CD4-positive, alpha-beta T cell treated with Interleukin-6 for 4 hours (primary cell): ENCODE measurements at regions not wholly inside any gene's neighbourhood (a gene's known extent, or its start where the extent isn't known, plus 50 kb on each side); places are given as distances from the start of the nearest gene placed in this dataset.
"Not testable (repeated sequence)": the region's sequence is repeated elsewhere in the genome, so short reads cannot be mapped to it uniquely, and the experiment has no call there.

Source experiments
- DNase-seq: peaks from one replicate; pipeline ENCODE4 v3.0.0-alpha.2; 2020; ENCODE audit warnings: mixed read lengths

DNA sequence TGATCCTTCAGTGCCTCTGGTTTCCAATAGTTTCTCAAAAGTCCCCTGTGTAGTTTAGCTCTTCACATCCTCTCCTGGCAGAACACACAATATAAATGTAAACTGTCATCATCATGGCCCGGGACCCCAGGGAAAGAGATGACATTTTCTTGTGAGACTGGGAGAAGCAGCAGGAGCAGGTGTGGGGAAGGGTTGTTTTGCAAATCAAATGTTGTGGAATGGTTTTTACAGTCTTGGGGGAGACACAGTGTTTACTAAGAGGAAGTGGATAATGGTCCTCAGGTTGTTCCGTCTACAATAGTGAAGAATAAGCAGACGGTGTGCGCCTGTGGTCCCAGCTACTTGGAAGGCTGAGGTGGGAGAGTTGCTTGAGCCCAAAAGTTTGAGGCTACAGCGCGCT, 159.1 kb downstream of the SEC23IP start:
- no peak for DNase-seq

GRCh38 chr10:120052964-120053702, 160.6 kb downstream of the SEC23IP start:
- no peak for DNase-seq

DNA sequence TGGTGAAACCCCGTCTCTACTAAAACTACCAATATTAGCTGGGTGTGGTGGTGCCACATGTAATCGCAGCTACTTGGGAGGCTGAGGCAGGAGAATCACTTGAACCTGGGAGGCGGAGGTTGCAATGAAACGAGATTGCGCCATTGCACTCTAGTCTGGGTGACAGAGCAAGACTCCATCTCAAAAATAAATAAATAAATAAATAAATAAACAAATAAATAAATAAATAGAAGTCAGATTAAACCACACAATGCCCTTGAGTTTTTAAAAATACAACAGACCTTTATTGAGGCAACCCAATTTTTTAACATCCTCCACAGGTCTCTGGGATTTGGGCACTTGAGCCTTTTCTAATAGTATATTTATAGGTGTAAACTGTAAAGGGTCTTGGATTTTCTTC, 167.3 kb downstream of the SEC23IP start:
- DNase-seq: not testable (repeated sequence)

GRCh38 chr10:120067427-120067826, 174.9 kb downstream of the SEC23IP start:
- DNase-seq: no peak

GRCh38 chr10:120069700-120070099, 177.2 kb downstream of the SEC23IP start:
- DNase-seq: no peak

- no peak for DNase-seq
Measured at GRCh38 chr10:120075349-120075748, 182.8 kb downstream of the SEC23IP start.

DNA sequence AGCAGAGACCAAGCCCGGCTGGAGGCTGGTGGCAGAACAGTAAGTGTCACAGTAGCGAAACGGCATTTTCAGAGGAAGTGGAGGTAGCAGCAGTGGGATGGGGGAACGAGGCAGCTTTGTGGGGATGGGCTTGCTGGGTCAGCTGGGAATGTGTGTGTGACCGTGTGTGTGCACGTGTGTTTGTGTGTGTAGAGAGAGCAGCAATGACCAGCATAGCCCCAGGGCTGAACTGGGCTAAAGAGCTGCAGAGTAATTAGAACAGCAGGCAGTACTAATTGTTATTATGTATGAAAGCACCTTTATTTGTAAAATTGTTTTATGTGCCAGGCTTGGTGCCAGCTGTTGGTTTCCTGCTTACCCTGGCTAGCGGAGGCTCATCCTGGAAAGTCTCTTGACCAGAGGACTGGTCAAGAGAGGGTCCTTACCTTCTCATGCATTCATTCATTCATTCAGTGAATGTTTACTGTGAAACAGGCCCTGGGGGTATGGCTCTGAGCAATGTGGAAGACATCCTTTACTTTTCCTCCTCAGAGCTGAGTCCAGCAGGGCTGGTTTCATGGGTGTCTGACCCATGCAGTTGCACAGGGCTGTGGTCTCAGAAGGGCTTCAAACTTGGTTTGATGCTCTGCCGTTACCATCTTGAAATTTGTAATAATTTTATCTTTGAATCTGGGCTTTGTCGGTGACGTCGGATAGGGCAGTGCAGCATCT, 184.6 kb downstream of the SEC23IP start:
- DNase-seq: no peak

DNA sequence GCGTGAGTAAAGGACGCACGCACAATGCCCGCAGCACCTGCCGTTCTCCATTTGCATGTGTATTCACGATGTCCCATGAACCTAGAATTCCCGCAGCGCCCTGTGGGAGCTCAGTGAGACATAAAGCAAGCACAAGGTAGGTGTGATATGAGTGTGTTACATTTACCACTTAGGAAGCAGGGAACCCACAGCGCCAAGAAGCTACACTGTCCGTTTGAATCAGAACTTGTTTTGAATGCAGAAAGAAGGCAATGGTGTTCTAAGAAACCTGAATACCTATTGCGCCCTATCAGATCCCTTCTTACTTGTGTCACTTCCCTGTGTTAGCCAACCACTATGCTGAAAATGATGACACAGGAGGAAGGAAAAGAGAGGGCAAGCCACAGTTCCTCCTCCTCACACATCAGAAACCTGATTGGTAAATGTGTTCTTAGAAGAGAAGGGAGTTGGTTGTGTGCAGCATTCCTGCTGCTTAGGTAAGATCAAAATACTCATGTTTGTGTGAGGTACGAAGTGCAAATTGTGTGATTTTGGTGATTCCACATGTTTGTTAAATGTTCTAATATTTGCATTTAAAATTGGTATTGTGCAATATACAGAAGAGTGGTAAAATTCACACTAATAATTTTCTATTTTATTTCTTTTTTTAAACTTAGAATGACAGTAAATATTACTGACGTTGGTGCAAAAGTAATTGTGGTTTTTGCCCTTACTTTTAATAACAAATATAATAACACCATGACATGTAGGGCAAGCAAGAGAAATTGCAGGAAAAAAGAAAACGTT, 185.4 kb downstream of the SEC23IP start:
- no peak for DNase-seq

DNA sequence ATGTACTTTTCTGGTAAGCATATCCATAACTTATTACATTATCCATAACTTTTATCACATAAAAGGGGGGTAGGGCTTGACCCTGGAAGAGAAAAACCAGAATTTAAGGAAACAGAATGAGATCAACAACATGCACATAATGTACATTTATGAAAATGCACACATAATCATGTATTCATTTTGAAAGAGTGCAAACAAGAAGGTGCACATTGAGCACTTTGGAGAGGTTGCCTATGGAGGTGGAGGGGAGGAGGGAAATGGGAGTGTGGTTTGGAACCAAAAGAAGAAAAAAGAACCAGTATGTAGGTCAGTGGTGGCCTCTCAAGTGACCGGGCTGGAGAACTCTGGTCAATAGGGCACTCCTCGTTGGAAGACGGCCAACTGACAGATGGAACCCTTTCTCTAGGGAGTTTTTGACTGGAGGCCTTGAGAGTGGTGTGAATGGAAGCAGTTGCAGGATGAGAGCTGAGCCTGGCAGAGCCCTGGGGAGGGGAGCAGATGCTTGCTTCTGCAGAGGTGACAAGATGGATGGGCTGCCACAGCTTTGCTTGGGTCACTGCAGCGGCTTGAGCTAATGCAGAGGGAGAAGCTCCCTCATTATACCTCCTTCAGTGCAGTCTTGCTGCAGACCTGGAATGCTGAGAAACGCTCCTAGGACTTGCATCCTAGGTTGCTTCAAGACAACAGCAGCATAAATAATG, 192.7 kb downstream of the SEC23IP start:
- DNase-seq: no peak

GRCh38 chr10:120086066-120086465, 193.5 kb downstream of the SEC23IP start:
- DNase-seq: no peak

DNA sequence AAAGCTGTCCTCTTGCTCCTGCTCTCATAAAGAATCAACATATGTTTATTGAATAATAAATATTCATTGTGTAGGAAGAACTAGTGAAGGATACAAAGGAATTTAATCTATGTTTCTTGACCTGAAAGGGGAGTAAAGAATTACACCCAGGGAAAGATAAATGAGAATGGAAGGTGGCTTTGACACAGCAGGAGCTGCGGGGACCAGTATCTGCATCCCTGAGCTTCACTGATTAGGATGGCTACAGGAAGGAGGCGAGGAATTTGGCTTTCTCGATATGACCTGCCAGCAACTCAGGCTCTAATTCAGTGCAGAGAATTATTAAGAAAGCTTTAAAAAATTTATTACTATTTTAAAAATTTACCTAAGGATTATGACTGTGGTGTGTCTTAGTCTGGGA, 194.6 kb downstream of the SEC23IP start:
- no peak for DNase-seq

GRCh38 chr10:120095875-120096274, 203.3 kb downstream of the SEC23IP start:
- DNase-seq: no peak

DNA sequence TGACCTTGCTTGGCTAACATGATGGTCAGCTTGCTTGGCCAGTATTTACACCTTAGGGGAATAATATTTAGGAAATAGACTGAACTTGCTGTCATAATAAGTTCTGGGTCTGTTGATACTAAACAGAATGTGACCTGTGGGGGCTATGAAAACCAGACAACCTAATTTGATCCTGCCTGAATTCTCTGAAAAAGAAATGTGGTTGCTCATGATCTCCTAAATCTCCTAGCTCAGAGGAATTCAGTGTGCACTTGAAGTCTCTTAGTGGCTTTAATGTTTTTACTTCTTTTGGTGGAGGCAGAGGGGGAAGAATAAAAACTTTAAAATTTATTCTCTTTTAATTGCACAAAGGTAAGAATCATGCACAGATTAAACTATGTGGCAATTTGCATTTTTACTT, 205.2 kb downstream of the SEC23IP start:
- no peak for DNase-seq

DNA sequence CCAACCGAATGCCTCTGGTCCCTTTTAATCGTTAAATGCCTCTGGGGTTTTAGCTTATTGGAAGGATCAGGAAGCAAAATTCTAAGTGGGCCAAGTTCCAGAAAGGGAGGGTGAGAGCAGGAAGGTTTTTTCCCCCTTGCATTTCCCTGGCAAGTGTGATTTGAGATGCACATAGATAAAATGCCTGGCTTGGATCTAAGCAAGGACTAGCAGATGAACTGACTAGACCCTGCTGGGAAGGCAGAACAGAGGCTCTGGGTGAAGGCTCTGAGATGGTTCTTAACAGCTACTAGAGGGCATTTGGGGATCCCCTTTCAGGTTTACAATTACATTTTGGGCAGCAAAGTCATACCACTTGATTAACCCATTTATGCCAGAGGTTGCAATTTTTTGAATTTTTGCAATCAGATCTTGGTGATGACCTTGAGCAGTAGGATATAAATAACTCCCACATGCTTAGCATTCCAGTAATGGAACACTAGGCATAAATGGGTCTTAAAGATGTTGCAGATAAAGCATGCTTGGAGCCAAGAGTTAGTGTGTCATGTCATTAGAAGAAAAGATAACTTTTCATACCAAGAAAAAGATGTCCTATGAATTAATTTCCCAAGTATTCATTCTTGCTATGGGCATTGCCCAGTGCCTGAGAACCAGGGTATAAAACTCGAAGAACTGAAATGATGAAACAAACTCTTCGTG, 205.9 kb downstream of the SEC23IP start:
- DNase-seq: no peak

DNA sequence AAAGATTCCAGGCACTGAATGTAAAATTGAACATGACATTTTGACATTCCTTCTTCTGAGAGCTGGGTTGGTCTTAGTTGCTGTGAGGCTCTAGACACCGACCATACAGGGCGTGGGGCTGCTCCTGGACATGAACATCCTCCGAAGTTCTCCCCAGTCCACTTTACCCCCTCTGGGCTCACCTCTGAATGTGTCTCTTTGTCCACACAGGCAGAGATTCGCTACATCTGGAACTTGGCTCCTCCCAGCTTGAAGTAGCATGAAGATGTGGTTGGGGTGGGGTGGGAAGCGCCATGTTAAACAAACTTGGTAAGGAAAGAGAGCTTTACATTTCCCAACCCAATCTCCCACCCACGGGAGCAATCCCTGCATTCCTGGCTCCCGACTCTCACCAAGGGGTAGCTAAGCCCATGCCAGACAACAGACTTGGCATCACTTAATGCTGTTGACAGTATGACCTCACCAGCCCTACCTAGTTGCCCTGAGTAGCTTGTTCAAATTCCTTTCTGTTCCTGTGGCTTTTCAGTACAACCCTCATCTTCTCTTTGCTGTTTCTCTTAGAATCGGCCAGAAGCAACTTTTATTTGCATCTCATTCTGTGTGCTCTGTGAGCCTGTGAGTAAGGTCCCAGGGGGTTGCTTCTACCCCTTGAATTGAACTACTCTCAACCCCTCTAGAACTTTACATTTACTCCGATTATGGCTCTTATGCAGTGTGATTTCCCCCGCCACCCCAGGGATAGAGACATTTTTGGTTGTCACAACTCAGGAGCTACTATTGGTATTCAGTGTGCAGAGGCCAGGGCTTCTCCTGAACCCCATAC, 211.4 kb downstream of the SEC23IP start:
- no peak for DNase-seq

GRCh38 chr10:120105001-120105400, 212.5 kb downstream of the SEC23IP start:
- DNase-seq: no peak

- no peak for DNase-seq
Measured at GRCh38 chr10:120105492-120105891, 213.0 kb downstream of the SEC23IP start.

GRCh38 chr10:120108916-120109315, 216.4 kb downstream of the SEC23IP start:
- DNase-seq: no peak

DNA sequence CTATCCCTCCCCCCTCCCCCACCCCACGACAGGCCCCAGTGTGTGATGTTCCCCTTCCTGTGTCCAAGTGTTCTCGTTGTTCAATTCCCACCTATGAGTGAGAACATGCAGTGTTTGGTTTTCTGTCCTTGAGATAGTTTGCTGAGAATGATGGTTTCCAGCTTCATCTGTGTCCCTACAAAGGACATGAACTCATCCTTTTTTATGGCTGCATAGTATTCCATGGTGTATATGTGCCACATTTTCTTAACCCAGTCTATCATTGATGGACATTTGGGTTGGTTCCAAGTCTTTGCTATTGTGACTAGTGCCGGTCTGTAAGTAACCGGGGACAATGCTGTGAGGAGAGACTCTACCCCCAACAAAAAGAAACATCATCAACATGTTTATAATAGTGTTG, 217.2 kb downstream of the SEC23IP start:
- not testable (repeated sequence) for DNase-seq

- DNase-seq: no peak
Measured at GRCh38 chr10:120110196-120110595, 217.7 kb downstream of the SEC23IP start.

GRCh38 chr10:120111628-120112027, 219.1 kb downstream of the SEC23IP start:
- no peak for DNase-seq

DNA sequence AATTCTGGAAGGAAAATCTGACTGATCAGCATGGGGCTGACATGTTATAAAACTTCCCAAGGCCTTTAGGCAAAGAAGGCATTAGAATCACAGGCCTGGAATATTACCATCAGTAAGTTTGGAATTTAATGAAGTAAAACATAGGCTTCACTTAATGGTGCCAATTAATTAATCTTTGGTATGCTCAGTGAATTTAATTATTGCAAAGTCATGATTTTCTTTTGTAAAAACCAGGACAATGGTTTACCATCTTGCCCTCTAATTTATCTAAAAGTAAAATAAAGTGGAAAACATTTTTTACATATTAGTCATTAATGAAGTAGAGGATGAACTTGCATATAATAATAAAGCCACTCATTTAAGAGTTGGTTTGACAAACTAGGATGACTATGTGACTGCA, 220.3 kb downstream of the SEC23IP start:
- no peak for DNase-seq
